Prostate gland (tissue), 2 donors: ENCODE measurements at regions not wholly inside any gene's neighbourhood (a gene's known extent, or its start where the extent isn't known, plus 50 kb on each side); places are given as distances from the start of the nearest gene placed in this dataset.

Experiments
- CTCF ChIP-seq, 4 experiments: fragments of 200-600 bp in 2 of 4; fragments of 450-650 bp in 2 of 4; sonication (generic) in 2 of 4; IDR thresholded peaks; 1 replicate in 3 of 4; 2 replicates in 1 of 4; pipeline ENCODE4 v1.5.1; 2016 to 2019; ENCODE audit warnings: antibody characterized with exemption in 4 of 4, mild to moderate bottlenecking in 2 of 4, moderate library complexity in 2 of 4
- POLR2A ChIP-seq: fragments of 450-650 bp; IDR thresholded peaks from one replicate; pipeline ENCODE4 v1.6.1; 2016; ENCODE audit warnings: antibody characterized with exemption, mild to moderate bottlenecking
- POLR2AphosphoS5 ChIP-seq: sonication (generic); formaldehyde crosslinking; IDR thresholded peaks from one replicate; pipeline ENCODE4 v1.6.1; 2017; ENCODE audit warnings: antibody characterized with exemption

GRCh38 chr2:235126768-235127167, 175.0 kb downstream of the SH3BP4 start:
- no peak for TF ChIP-seq POLR2AphosphoS5
- no peak for TF ChIP-seq CTCF (IDR thresholded peaks at IDR 0.05)
- TF ChIP-seq POLR2A: no peak
